ENCODE measurements at regions not wholly inside any gene's neighbourhood (a gene's known extent, or its start where the extent isn't known, plus 50 kb on each side); places are given as distances from the start of the nearest gene placed in this dataset.

GRCh38 chr13:67296511-67296910 is 66.4 kb upstream of the PCDH9 start:
- TF ChIP-seq CTCF (IDR thresholded peaks at IDR 0.05) = no peak
- TF ChIP-seq POLR2AphosphoS5 (IDR thresholded peaks at IDR 0.05) = no peak
- no peak for TF ChIP-seq POLR2A (IDR thresholded peaks at IDR 0.05)
- no peak for TF ChIP-seq EP300 (IDR thresholded peaks at IDR 0.05; ENCODE audit: low read depth)

Data from transverse colon (tissue), 4 donors.